ENCODE measurements at regions not wholly inside any gene's neighbourhood (a gene's known extent, or its start where the extent isn't known, plus 50 kb on each side); places are given as distances from the start of the nearest gene placed in this dataset.

DNA sequence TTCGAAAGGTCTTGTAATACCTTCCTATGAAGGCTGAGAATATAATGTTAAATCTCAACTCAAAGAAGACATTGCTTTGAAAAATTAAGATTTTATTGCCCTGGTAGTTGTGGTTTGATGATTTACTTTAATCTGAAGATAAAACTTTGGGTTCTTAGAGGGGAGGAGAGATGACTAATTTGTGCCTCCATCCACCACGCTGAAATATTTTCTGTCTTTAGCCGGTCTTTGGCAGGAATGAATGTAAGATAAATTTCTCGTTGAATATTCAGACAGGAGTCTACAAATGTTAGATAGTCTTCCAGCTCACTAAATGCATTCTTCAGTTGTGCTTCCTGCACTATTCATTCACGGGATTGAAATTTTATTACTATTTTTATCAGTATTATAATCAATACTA is 844.3 kb upstream of the NR2F2 start:
- no peak for DNase-seq
- Histone ChIP-seq H3K27me3 (no peaks in the 10 kb centered on the region), H3K4me3 (no peak overlapping the region), H3K27ac (no peak overlapping the region), H3K4me1 (no peaks in the 10 kb centered on the region), H3K9me3 (peaks cover 0 to 15% (median 0%) of the 10 kb centered on the region in 3 donors), H3K36me3 (no peaks in the 10 kb centered on the region)
- intact Hi-C loops (cut with DNase I; ENCODE audit: low total_unique reads), result no loop called here
- TF ChIP-seq, protein P1, sequence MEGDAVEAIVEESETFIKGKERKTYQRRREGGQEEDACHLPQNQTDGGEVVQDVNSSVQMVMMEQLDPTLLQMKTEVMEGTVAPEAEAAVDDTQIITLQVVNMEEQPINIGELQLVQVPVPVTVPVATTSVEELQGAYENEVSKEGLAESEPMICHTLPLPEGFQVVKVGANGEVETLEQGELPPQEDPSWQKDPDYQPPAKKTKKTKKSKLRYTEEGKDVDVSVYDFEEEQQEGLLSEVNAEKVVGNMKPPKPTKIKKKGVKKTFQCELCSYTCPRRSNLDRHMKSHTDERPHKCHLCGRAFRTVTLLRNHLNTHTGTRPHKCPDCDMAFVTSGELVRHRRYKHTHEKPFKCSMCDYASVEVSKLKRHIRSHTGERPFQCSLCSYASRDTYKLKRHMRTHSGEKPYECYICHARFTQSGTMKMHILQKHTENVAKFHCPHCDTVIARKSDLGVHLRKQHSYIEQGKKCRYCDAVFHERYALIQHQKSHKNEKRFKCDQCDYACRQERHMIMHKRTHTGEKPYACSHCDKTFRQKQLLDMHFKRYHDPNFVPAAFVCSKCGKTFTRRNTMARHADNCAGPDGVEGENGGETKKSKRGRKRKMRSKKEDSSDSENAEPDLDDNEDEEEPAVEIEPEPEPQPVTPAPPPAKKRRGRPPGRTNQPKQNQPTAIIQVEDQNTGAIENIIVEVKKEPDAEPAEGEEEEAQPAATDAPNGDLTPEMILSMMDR (IDR thresholded peaks at IDR 0.05), result no peak

DNA sequence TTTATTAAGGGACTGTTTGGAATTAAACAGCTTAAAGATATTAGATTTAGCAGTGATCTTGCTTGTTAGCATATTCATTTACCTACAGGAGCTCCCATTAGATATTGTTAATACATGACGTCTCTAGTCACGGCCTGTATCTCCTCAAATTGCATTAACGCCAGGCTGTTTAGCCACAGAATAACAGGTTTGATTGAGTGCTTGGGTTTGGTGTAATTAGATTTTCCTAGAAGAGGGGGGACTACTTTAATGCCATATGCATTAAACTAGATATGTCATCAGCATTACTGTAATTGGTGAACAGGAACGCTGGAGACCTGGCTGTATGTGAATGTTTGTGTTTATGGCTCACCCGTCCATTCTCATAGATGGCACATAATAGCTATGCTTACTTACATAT is 841.4 kb upstream of the NR2F2 start:
- Histone ChIP-seq H3K27ac (no peak overlapping the region), H3K27me3 (no peaks in the 10 kb centered on the region), H3K4me3 (no peak overlapping the region), H3K36me3 (no peaks in the 10 kb centered on the region), H3K4me1 (peaks cover 0 to 9% (median 4%) of the 10 kb centered on the region in 4 donors), H3K9me3 (peaks cover 0 to 15% (median 0%) of the 10 kb centered on the region in 3 donors)
- no peak for DNase-seq
- TF ChIP-seq, protein P1 (IDR thresholded peaks at IDR 0.05), result no peak
- intact Hi-C loops (cut with DNase I; ENCODE audit: low total_unique reads), result no loop called here

DNA sequence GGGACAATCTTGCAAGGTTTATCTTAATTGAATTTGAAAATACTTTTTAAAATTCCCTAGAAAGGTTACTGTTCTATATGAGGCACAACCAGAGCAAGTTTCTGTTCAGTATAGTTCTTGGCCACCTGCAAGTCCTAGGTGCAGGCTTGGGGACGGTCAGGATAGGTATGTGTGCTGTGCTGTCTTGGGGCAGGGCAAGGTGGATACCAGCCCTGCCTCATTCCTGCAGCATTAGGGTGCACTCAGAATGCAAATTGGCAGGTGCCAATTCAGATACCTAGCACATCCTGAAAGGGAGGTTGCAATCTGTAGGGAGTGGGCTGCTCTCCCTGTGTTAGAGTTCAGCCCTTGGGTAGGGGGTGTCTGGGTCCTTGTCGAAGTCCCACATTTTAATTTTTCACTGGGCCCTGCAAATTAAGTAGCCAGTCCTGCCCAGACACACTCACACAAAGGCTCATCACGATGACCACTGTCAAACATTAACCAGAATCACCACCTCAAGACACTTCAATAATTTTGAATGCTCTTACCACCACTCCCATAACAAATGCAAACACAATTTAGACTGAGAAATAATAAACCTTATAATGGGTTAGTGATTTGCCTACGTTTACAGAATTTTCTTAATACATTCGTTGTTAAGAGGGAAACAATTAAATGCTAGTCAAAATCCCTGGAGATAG is 838.0 kb upstream of the NR2F2 start:
- Histone ChIP-seq H3K9me3 (no peaks in the 10 kb centered on the region), H3K36me3 (no peaks in the 10 kb centered on the region), H3K27me3 (no peaks in the 10 kb centered on the region), H3K27ac (no peak overlapping the region), H3K4me1 (peaks cover 0 to 24% (median 17%) of the 10 kb centered on the region in 4 donors), H3K4me3 (no peak overlapping the region)
- TF ChIP-seq, protein P1 (IDR thresholded peaks at IDR 0.05), result no peak
- no peak for DNase-seq
- intact Hi-C loops (cut with DNase I; ENCODE audit: low total_unique reads), result no loop called here

DNA sequence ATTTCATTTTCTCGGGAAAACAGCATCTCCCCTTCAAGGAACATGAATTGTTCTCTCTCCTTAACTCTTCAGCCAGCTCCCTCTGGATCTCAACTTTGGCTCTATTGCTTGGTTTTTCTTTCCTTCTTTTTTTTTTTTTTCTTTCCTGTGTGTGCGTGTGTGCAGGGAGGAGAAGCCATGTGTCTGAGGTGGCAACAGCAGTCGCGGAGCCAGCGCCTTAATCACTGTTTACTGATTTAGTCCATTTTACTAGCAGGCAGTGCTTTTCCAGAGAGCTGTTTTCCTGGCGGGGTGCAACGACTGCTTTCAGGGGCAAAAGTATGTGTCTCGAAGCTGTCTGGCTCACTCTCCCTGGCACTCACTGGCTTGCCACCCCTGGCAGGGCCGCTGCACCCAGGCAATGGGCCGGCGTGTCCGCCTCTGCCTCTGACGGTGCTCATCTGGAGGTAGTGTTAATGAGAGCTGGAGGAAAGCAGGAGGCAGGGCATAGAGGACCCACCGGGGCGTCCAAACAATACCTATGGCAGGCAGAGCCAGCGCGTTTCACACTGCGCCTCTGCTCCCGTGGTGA is 835.4 kb upstream of the NR2F2 start:
- Histone ChIP-seq H3K9me3 (no peaks in the 10 kb centered on the region), H3K27ac (peak overlapping the region; percentile 70 to 73), H3K4me3 (peak overlapping the region; percentile 13 to 23), H3K36me3 (no peaks in the 10 kb centered on the region), H3K4me1 (peaks cover 0 to 24% (median 17%) of the 10 kb centered on the region in 4 donors), H3K27me3 (no peaks in the 10 kb centered on the region)
- intact Hi-C loops (cut with DNase I; ENCODE audit: low total_unique reads), result no loop called here
- TF ChIP-seq, protein P1 (IDR thresholded peaks at IDR 0.05), result no peak
- DNase-seq, result peak; percentile 27 to 73

DNA sequence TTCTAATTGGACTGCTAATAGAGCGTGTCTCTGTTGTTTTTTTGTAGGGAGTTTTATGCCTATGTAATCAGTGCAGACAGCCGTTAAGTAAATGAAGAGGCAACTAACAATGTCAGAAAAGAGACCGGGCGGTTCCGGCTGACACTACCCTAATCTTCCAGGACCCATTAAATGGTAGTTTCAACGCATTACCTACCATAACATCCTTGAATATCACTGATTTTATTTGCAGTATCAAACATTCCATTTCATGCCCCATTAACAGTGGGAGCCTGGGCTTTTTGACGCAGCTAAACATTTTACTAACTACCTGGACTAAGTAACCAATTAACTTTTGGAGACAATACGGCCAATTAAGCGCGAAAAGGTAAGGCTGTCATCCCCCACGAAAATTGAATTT is 832.9 kb upstream of the NR2F2 start:
- Histone ChIP-seq H3K27me3 (no peaks in the 10 kb centered on the region), H3K27ac (no peak overlapping the region), H3K9me3 (no peaks in the 10 kb centered on the region), H3K36me3 (no peaks in the 10 kb centered on the region), H3K4me3 (no peak overlapping the region), H3K4me1 (peaks cover 0 to 24% (median 17%) of the 10 kb centered on the region in 4 donors)
- intact Hi-C loops (cut with DNase I; ENCODE audit: low total_unique reads), result no loop called here
- TF ChIP-seq, protein P1 (IDR thresholded peaks at IDR 0.05), result no peak
- no peak for DNase-seq
